GM23248 (cell line): ENCODE measurements at regions not wholly inside any gene's neighbourhood (a gene's known extent, or its start where the extent isn't known, plus 50 kb on each side); places are given as distances from the start of the nearest gene placed in this dataset.

Source experiments
- DNase-seq: peaks from one replicate; pipeline ENCODE4 v3.0.0-alpha.2; 2015
- H2AFZ ChIP-seq: fragments of 200-600 bp; sonication (generic); 2 replicates; pipeline ENCODE4 v1.6.1; 2016; ENCODE audit warnings: antibody characterized with exemption
- H3F3A ChIP-seq: fragments of 200-600 bp; sonication (generic); 2 replicates; pipeline ENCODE4 v1.6.1; 2016; ENCODE audit warnings: mild to moderate bottlenecking, antibody characterized with exemption, mixed run types; ENCODE audit not compliant: insufficient read depth
- H3K27ac ChIP-seq: fragments of 200-600 bp; sonication (generic); 2 replicates; pipeline ENCODE4 v1.5.1; 2016; ENCODE audit warnings: mild to moderate bottlenecking
- H3K27me3 ChIP-seq: fragments of 200-600 bp; sonication (generic); replicated peaks from 2 replicates; pipeline ENCODE4 v1.6.1; 2016; ENCODE audit warnings: mild to moderate bottlenecking; ENCODE audit not compliant: insufficient read depth
- H3K36me3 ChIP-seq: fragments of 200-600 bp; sonication (generic); 2 replicates; pipeline ENCODE4 v1.6.1; 2016; ENCODE audit warnings: low read depth, mild to moderate bottlenecking
- H3K4me1 ChIP-seq: fragments of 200-600 bp; sonication (generic); 2 replicates; pipeline ENCODE4 v1.6.1; 2016; ENCODE audit warnings: mild to moderate bottlenecking; ENCODE audit not compliant: insufficient read depth
- H3K4me2 ChIP-seq: fragments of 200-600 bp; sonication (generic); one replicate; pipeline ENCODE4 v1.6.1; 2016; ENCODE audit warnings: mild to moderate bottlenecking; ENCODE audit not compliant: unreplicated experiment
- H3K4me3 ChIP-seq: fragments of 200-600 bp; sonication (generic); 2 replicates; pipeline ENCODE4 v1.5.1; 2016; ENCODE audit warnings: mild to moderate bottlenecking
- H3K79me2 ChIP-seq: fragments of 200-600 bp; sonication (generic); 2 replicates; pipeline ENCODE4 v1.6.1; 2016; ENCODE audit warnings: mild to moderate bottlenecking; ENCODE audit not compliant: insufficient read depth
- H3K9ac ChIP-seq: fragments of 200-600 bp; sonication (generic); 2 replicates; pipeline ENCODE4 v1.6.1; 2016; ENCODE audit warnings: mild to moderate bottlenecking
- H3K9me2 ChIP-seq: fragments of 200-600 bp; sonication (generic); 2 replicates; pipeline ENCODE4 v1.6.1; 2016; ENCODE audit warnings: mixed run types, mild to moderate bottlenecking, moderate library complexity; ENCODE audit not compliant: insufficient read depth
- H3K9me3 ChIP-seq: fragments of 200-600 bp; sonication (generic); one replicate; pipeline ENCODE4 v1.6.1; 2017; ENCODE audit warnings: low read depth
- H4K20me1 ChIP-seq: fragments of 200-600 bp; sonication (generic); 2 replicates; pipeline ENCODE4 v1.6.0; 2016; ENCODE audit not compliant: insufficient read depth
- EZH2 ChIP-seq: fragments of 200-600 bp; sonication (generic); IDR thresholded peaks from 2 replicates; pipeline ENCODE4 v1.6.1; 2018; ENCODE audit warnings: antibody characterized with exemption, mild to moderate bottlenecking; ENCODE audit not compliant: insufficient read depth, poor library complexity, severe bottlenecking
- EZH2phosphoT487 ChIP-seq: fragments of 200-600 bp; sonication (generic); IDR thresholded peaks from 2 replicates; pipeline ENCODE4 v1.6.1; 2018; ENCODE audit warnings: antibody characterized with exemption, moderate library complexity, mild to moderate bottlenecking, low read depth; ENCODE audit not compliant: insufficient read depth
- WGBS, 2 experiments: methylation state at CpG; one replicate each; pipeline ENCODE4 v1.1.6; 2015 to 2017; ENCODE audit warnings: low lambda C conversion rate in 2 of 2, low coverage in 1 of 2; ENCODE audit errors: missing lambda C conversion rate in 2 of 2; 5-methylcytosine and 5-hydroxymethylcytosine counted together
- in situ Hi-C: fragments of 300-500 bp; cut with MboI; formaldehyde crosslinking; loops from 2 replicates; pipeline ENCODE4 v1.15.0; 2020

- Histone ChIP-seq H3K36me3 (no peaks in the 10 kb centered on the region), H4K20me1 (no peaks in the 10 kb centered on the region), H2AFZ (no peak overlapping the region), H3K4me2 (no peak overlapping the region), H3K4me1 (no peaks in the 10 kb centered on the region), H3K9me2 (no peaks in the 10 kb centered on the region), H3F3A (no peaks in the 10 kb centered on the region), H3K27ac (no peak overlapping the region), H3K79me2 (no peaks in the 10 kb centered on the region), H3K27me3 (no peaks in the 10 kb centered on the region), H3K4me3 (no peak overlapping the region), H3K9ac (no peak overlapping the region), H3K9me3 (no peaks in the 10 kb centered on the region)
- in situ Hi-C loops = no loop called here
- TF ChIP-seq EZH2phosphoT487 (no peak), EZH2 (no peak)
- WGBS, 2 experiments = 0 to 9% methylated on average over 1 of the region's 1 CpG
- no peak for DNase-seq
Measured at GRCh38 chr10:105965141-105965540, 1199.4 kb downstream of the SORCS1 start.

- H3F3A ChIP-seq = no peaks in the 10 kb centered on the region
- no peak overlapping the region for H3K4me3 ChIP-seq
- no peak overlapping the region for H2AFZ ChIP-seq
- no peak for TF ChIP-seq EZH2phosphoT487
- no peak for TF ChIP-seq EZH2
- H4K20me1 ChIP-seq = no peaks in the 10 kb centered on the region
- no peaks in the 10 kb centered on the region for H3K4me1 ChIP-seq
- in situ Hi-C loops = no loop called here
- no peak overlapping the region for H3K4me2 ChIP-seq
- WGBS, 2 experiments = 34 to 41% methylated on average over 5 of the region's 5 CpGs
- no peaks in the 10 kb centered on the region for H3K9me2 ChIP-seq
- H3K27ac ChIP-seq = no peak overlapping the region
- H3K36me3 ChIP-seq = no peaks in the 10 kb centered on the region
- H3K9me3 ChIP-seq = no peaks in the 10 kb centered on the region
- H3K27me3 ChIP-seq = no peaks in the 10 kb centered on the region
- H3K9ac ChIP-seq = no peak overlapping the region
- no peaks in the 10 kb centered on the region for H3K79me2 ChIP-seq
- DNase-seq = no peak
Measured at GRCh38 chr10:105964009-105964408, 1200.5 kb downstream of the SORCS1 start.

GRCh38 chr10:105963334-105963884, 1201.1 kb downstream of the SORCS1 start:
- no peak for DNase-seq
- Histone ChIP-seq H3K9ac (no peak overlapping the region), H3K4me3 (no peak overlapping the region), H2AFZ (no peak overlapping the region), H3F3A (no peaks in the 10 kb centered on the region), H3K27ac (no peak overlapping the region), H3K27me3 (no peaks in the 10 kb centered on the region), H3K36me3 (no peaks in the 10 kb centered on the region), H3K9me2 (no peaks in the 10 kb centered on the region), H3K4me1 (no peaks in the 10 kb centered on the region), H3K4me2 (no peak overlapping the region), H3K9me3 (no peaks in the 10 kb centered on the region), H3K79me2 (no peaks in the 10 kb centered on the region), H4K20me1 (no peaks in the 10 kb centered on the region)
- in situ Hi-C loops = no loop called here
- WGBS, 2 experiments = 0 to 6% methylated on average over 1 of the region's 1 CpG
- TF ChIP-seq EZH2 (no peak), EZH2phosphoT487 (no peak)

GRCh38 chr10:105956550-105956949, 1208.0 kb downstream of the SORCS1 start:
- H3K27me3 ChIP-seq = no peaks in the 10 kb centered on the region
- DNase-seq = no peak
- H3K4me2 ChIP-seq = no peak overlapping the region
- no peaks in the 10 kb centered on the region for H4K20me1 ChIP-seq
- H3K9me2 ChIP-seq = no peaks in the 10 kb centered on the region
- H3K27ac ChIP-seq = no peak overlapping the region
- no peaks in the 10 kb centered on the region for H3K79me2 ChIP-seq
- WGBS, 2 experiments = 32% methylated on average over 1 of the region's 1 CpG
- H3K36me3 ChIP-seq = no peaks in the 10 kb centered on the region
- TF ChIP-seq EZH2phosphoT487 (no peak), EZH2 (no peak)
- no peak overlapping the region for H3K9ac ChIP-seq
- H3K4me3 ChIP-seq = no peak overlapping the region
- 0 out of 2 replicates have a peak, but pooled peaks cover 3% of the 10 kb centered on the region for H3K4me1 ChIP-seq
- no peaks in the 10 kb centered on the region for H3F3A ChIP-seq
- H2AFZ ChIP-seq = no peak overlapping the region
- no peaks in the 10 kb centered on the region for H3K9me3 ChIP-seq
- in situ Hi-C loops = no loop called here

- in situ Hi-C loops = no loop called here
- WGBS, 2 experiments = 38 to 48% methylated on average over 3 of the region's 3 CpGs
- Histone ChIP-seq H3K9me2 (no peaks in the 10 kb centered on the region), H3K4me2 (no peak overlapping the region), H3K4me3 (no peak overlapping the region), H3K9me3 (no peaks in the 10 kb centered on the region), H3K27ac (no peak overlapping the region), H4K20me1 (no peaks in the 10 kb centered on the region), H3K4me1 (0 out of 2 replicates have a peak, but pooled peaks cover 3% of the 10 kb centered on the region), H3K9ac (no peak overlapping the region), H3F3A (no peaks in the 10 kb centered on the region), H2AFZ (no peak overlapping the region), H3K36me3 (no peaks in the 10 kb centered on the region), H3K79me2 (no peaks in the 10 kb centered on the region), H3K27me3 (no peaks in the 10 kb centered on the region)
- no peak for DNase-seq
- TF ChIP-seq EZH2 (no peak), EZH2phosphoT487 (no peak)
Measured at GRCh38 chr10:105953861-105954260, 1210.6 kb downstream of the SORCS1 start.
